ENCODE measurements at regions not wholly inside any gene's neighbourhood (a gene's known extent, or its start where the extent isn't known, plus 50 kb on each side); places are given as distances from the start of the nearest gene placed in this dataset.
"Not testable (repeated sequence)": the region's sequence is repeated elsewhere in the genome, so short reads cannot be mapped to it uniquely, and the experiment has no call there.

DNA sequence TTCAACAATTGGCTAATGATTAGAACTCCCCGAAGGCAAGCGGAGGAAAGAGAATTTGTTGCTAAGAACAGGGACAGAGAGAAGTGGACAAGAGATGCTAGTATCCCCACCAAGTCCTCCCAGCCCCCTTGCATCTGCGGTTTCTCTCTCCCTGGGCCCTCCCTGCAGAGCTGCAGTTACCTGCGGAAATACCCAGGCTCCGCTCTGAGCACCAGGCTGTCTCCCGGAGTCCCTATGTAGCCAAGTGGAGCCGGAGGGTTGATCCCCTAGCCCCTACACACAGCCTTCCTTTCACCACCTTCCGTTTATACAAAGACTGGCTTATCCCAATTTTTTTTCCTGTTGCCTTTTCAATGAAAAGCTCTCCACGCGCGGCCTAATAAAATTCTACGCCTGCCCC lies 834.4 kb downstream of the KCNJ2 start:
- H3K4me3 ChIP-seq (ENCODE audit: low read length), result no peak overlapping the region
- H3K27me3 ChIP-seq (ENCODE audit: insufficient read depth, low read length), result no peaks in the 10 kb centered on the region
- H2AFZ ChIP-seq (ENCODE audit: low read depth, low read length), result no peak overlapping the region
- peaks cover 2% of the 10 kb centered on the region for H3K9me3 ChIP-seq (ENCODE audit: low read length)
- H3K36me3 ChIP-seq (ENCODE audit: insufficient read depth, low read length), result no peaks in the 10 kb centered on the region
- no peaks in the 10 kb centered on the region for H3K4me1 ChIP-seq (ENCODE audit: insufficient read depth, low read length)

DNA sequence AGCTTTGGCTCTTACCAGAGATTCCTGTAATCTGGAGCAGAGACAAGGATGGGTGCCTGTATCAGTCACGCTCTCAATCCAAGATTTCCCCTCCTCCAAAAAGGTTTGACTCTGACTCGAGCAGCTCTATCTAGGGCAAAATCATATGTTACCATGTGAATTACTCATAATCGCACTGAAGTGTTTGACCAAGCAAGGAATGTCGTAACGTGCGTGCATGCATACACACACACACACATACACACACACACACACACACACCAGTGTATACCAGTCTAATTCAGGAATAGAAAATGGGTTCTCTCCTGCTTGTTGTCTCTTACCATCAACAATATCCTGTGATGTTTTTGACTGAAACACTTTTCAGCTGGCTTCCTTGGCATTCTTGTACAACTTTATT lies 835.1 kb downstream of the KCNJ2 start:
- Histone ChIP-seq H3K36me3 (ENCODE audit: insufficient read depth, low read length) (no peaks in the 10 kb centered on the region), H2AFZ (ENCODE audit: low read depth, low read length) (no peak overlapping the region), H3K9me3 (ENCODE audit: low read length) (peaks cover 2% of the 10 kb centered on the region), H3K4me3 (ENCODE audit: low read length) (no peak overlapping the region), H3K4me1 (ENCODE audit: insufficient read depth, low read length) (no peaks in the 10 kb centered on the region), H3K27me3 (ENCODE audit: insufficient read depth, low read length) (no peaks in the 10 kb centered on the region)

- H3K36me3 ChIP-seq (ENCODE audit: insufficient read depth, low read length), result no peaks in the 10 kb centered on the region
- H3K9me3 ChIP-seq (ENCODE audit: low read length), result peaks cover under 1% of the 10 kb centered on the region
- no peaks in the 10 kb centered on the region for H3K27me3 ChIP-seq (ENCODE audit: insufficient read depth, low read length)
- no peaks in the 10 kb centered on the region for H3K4me1 ChIP-seq (ENCODE audit: insufficient read depth, low read length)
- no peak overlapping the region for H3K4me3 ChIP-seq (ENCODE audit: low read length)
- no peak overlapping the region for H2AFZ ChIP-seq (ENCODE audit: low read depth, low read length)
Observed at GRCh38 chr17:71011391-71011790, 842.1 kb downstream of the KCNJ2 start.

DNA sequence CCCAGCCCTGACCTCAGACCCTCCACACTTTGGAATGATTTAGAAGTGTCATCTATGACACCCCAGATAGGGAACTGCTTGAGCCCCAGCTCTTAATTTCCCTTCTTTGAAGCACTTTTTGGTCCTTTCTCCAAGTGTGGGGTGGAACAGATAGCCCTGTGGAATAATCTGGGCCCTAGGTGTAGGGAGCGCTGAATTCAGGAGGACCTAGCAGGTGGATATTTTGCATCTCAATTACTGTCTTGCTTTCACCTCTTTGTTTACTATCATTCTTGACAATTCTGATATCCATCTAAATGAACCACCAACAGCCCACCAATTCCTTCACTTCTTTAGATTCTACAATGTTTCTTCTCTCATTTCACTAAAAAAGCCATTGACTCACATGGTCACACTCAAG lies 850.4 kb downstream of the KCNJ2 start:
- Histone ChIP-seq H3K9me3 (ENCODE audit: low read length) (no peaks in the 10 kb centered on the region), H3K4me1 (ENCODE audit: insufficient read depth, low read length) (peaks cover 8% of the 10 kb centered on the region), H3K4me3 (ENCODE audit: low read length) (no peak overlapping the region), H3K27me3 (ENCODE audit: insufficient read depth, low read length) (no peaks in the 10 kb centered on the region), H2AFZ (ENCODE audit: low read depth, low read length) (no peak overlapping the region), H3K36me3 (ENCODE audit: insufficient read depth, low read length) (no peaks in the 10 kb centered on the region)

- Histone ChIP-seq H3K36me3 (ENCODE audit: insufficient read depth, low read length) (no peaks in the 10 kb centered on the region), H3K27me3 (ENCODE audit: insufficient read depth, low read length) (no peaks in the 10 kb centered on the region), H3K4me1 (ENCODE audit: insufficient read depth, low read length) (peaks cover 8% of the 10 kb centered on the region), H2AFZ (ENCODE audit: low read depth, low read length) (no peak overlapping the region), H3K9me3 (ENCODE audit: low read length) (no peaks in the 10 kb centered on the region), H3K4me3 (ENCODE audit: low read length) (no peak overlapping the region)
Observed at GRCh38 chr17:71022758-71023157, 853.4 kb downstream of the KCNJ2 start.

DNA sequence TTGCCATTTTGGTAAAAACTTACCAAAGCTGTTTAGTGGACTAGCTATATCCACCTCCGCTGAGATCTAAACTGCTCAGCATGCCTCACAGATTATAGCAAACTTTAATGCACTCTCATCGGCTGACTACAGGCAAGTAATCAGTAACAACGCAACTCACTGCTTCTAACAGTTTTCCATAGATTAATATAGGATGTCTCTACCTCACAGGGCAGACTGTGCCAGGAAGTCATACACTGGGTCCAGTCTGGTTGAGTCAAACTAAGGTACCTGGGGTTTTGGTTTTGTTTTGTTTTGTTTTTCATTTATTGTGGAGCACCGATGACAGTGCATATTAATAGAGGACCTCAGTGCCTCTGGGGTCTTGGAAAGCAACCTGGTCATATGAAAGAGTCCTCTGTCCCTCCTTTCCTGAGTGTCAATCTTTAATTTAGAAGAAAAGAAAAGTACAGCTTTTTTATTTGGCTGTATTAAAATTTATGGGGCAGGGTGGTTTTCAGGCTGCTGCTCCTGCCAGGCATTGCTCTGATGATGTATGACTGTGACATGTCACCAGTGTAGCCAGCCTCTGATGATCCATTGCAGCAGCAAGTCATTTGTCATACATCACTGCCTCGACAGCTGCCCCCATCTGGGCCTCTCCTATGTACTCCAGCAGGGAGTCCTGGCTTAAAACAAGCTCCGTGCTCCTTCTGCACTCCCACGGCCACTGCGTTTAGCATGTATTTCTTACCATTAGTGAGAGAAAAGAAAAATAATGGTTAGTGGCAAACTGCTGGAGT lies 854.1 kb downstream of the KCNJ2 start:
- Histone ChIP-seq H2AFZ (ENCODE audit: low read depth, low read length) (no peak overlapping the region), H3K4me1 (ENCODE audit: insufficient read depth, low read length) (peaks cover 8% of the 10 kb centered on the region), H3K9me3 (ENCODE audit: low read length) (no peaks in the 10 kb centered on the region), H3K27me3 (ENCODE audit: insufficient read depth, low read length) (no peaks in the 10 kb centered on the region), H3K36me3 (ENCODE audit: insufficient read depth, low read length) (no peaks in the 10 kb centered on the region), H3K4me3 (ENCODE audit: low read length) (no peak overlapping the region)

DNA sequence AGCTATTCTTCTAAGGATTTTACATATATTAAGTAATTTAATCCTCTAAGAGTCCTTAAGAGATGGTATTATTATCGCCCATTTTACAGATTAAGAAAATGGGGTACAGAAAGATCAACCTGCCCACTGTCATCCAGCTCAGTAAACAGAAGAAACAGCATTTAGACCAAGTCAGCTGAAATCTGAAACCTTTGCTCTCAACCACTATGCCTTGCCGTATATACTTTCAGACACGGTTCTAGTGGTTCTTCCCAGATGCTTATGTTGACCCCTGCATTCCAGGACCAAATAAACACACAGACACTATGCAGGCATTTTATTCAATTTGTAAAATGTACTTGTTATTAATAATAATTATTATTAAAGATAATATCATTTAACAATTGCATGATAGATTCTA lies 854.8 kb downstream of the KCNJ2 start:
- Histone ChIP-seq H3K4me3 (ENCODE audit: low read length) (no peak overlapping the region), H3K27me3 (ENCODE audit: insufficient read depth, low read length) (no peaks in the 10 kb centered on the region), H2AFZ (ENCODE audit: low read depth, low read length) (no peak overlapping the region), H3K36me3 (ENCODE audit: insufficient read depth, low read length) (no peaks in the 10 kb centered on the region), H3K9me3 (ENCODE audit: low read length) (no peaks in the 10 kb centered on the region), H3K4me1 (ENCODE audit: insufficient read depth, low read length) (peaks cover 8% of the 10 kb centered on the region)

GRCh38 chr17:71024969-71025368 lies 855.6 kb downstream of the KCNJ2 start:
- no peaks in the 10 kb centered on the region for H3K27me3 ChIP-seq (ENCODE audit: insufficient read depth, low read length)
- H2AFZ ChIP-seq (ENCODE audit: low read depth, low read length), result no peak overlapping the region
- no peak overlapping the region for H3K4me3 ChIP-seq (ENCODE audit: low read length)
- H3K4me1 ChIP-seq (ENCODE audit: insufficient read depth, low read length), result peaks cover 8% of the 10 kb centered on the region
- no peaks in the 10 kb centered on the region for H3K36me3 ChIP-seq (ENCODE audit: insufficient read depth, low read length)
- H3K9me3 ChIP-seq (ENCODE audit: low read length), result no peaks in the 10 kb centered on the region

GRCh38 chr17:71029246-71029645 lies 859.9 kb downstream of the KCNJ2 start:
- H3K36me3 ChIP-seq (ENCODE audit: insufficient read depth, low read length), result no peaks in the 10 kb centered on the region
- no peaks in the 10 kb centered on the region for H3K9me3 ChIP-seq (ENCODE audit: low read length)
- H3K4me1 ChIP-seq (ENCODE audit: insufficient read depth, low read length), result peaks cover 20% of the 10 kb centered on the region
- no peak overlapping the region for H2AFZ ChIP-seq (ENCODE audit: low read depth, low read length)
- no peaks in the 10 kb centered on the region for H3K27me3 ChIP-seq (ENCODE audit: insufficient read depth, low read length)
- H3K4me3 ChIP-seq (ENCODE audit: low read length), result no peak overlapping the region

DNA sequence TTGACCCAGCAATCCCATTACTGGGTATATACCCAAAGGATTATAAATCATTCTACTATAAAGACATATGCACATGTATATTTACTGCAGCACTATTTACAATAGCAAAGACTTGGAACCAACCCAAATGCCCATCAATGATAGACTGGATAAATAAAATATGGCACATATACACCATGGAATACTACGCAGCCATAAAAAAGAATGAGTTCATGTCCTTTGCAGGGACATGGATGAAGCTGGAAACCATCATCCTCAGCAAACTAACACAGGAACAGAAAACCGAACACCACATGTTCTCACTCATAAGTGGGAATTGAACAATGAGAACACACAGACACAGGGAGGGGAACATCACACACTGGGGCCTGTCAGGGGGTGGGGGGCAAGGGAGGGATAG lies 862.0 kb downstream of the KCNJ2 start:
- H3K4me1 ChIP-seq (ENCODE audit: insufficient read depth, low read length), result peaks cover 21% of the 10 kb centered on the region
- H3K4me3 ChIP-seq (ENCODE audit: low read length); H3K36me3 ChIP-seq (ENCODE audit: insufficient read depth, low read length); H2AFZ ChIP-seq (ENCODE audit: low read depth, low read length); H3K27me3 ChIP-seq (ENCODE audit: insufficient read depth, low read length); H3K9me3 ChIP-seq (ENCODE audit: low read length): not testable (repeated sequence)

GRCh38 chr17:71032746-71033273 lies 863.5 kb downstream of the KCNJ2 start:
- Histone ChIP-seq H3K4me1 (ENCODE audit: insufficient read depth, low read length) (peaks cover 30% of the 10 kb centered on the region), H3K27me3 (ENCODE audit: insufficient read depth, low read length) (no peaks in the 10 kb centered on the region), H3K36me3 (ENCODE audit: insufficient read depth, low read length) (no peaks in the 10 kb centered on the region), H3K9me3 (ENCODE audit: low read length) (no peaks in the 10 kb centered on the region), H2AFZ (ENCODE audit: low read depth, low read length) (no peak overlapping the region), H3K4me3 (ENCODE audit: low read length) (peak overlapping the region; percentile 19)

- H3K4me3 ChIP-seq (ENCODE audit: low read length), result peak overlapping the region; percentile 19
- H3K4me1 ChIP-seq (ENCODE audit: insufficient read depth, low read length), result peaks cover 34% of the 10 kb centered on the region
- no peaks in the 10 kb centered on the region for H3K36me3 ChIP-seq (ENCODE audit: insufficient read depth, low read length)
- H3K27me3 ChIP-seq (ENCODE audit: insufficient read depth, low read length), result no peaks in the 10 kb centered on the region
- H2AFZ ChIP-seq (ENCODE audit: low read depth, low read length), result no peak overlapping the region
- no peaks in the 10 kb centered on the region for H3K9me3 ChIP-seq (ENCODE audit: low read length)
Observed at GRCh38 chr17:71033336-71033735, 864.0 kb downstream of the KCNJ2 start.

GRCh38 chr17:71035226-71035625 lies 865.9 kb downstream of the KCNJ2 start:
- no peaks in the 10 kb centered on the region for H3K27me3 ChIP-seq (ENCODE audit: insufficient read depth, low read length)
- no peak overlapping the region for H3K4me3 ChIP-seq (ENCODE audit: low read length)
- H3K4me1 ChIP-seq (ENCODE audit: insufficient read depth, low read length), result peaks cover 36% of the 10 kb centered on the region
- no peaks in the 10 kb centered on the region for H3K9me3 ChIP-seq (ENCODE audit: low read length)
- H3K36me3 ChIP-seq (ENCODE audit: insufficient read depth, low read length), result no peaks in the 10 kb centered on the region
- no peak overlapping the region for H2AFZ ChIP-seq (ENCODE audit: low read depth, low read length)

GRCh38 chr17:71037386-71037785 lies 868.1 kb downstream of the KCNJ2 start:
- H2AFZ ChIP-seq (ENCODE audit: low read depth, low read length), result no peak overlapping the region
- no peaks in the 10 kb centered on the region for H3K9me3 ChIP-seq (ENCODE audit: low read length)
- H3K36me3 ChIP-seq (ENCODE audit: insufficient read depth, low read length), result no peaks in the 10 kb centered on the region
- H3K4me1 ChIP-seq (ENCODE audit: insufficient read depth, low read length), result peaks cover 34% of the 10 kb centered on the region
- H3K4me3 ChIP-seq (ENCODE audit: low read length), result no peak overlapping the region
- H3K27me3 ChIP-seq (ENCODE audit: insufficient read depth, low read length), result no peaks in the 10 kb centered on the region
